ENCODE measurements at regions not wholly inside any gene's neighbourhood (a gene's known extent, or its start where the extent isn't known, plus 50 kb on each side); places are given as distances from the start of the nearest gene placed in this dataset.
"Not testable (repeated sequence)": the region's sequence is repeated elsewhere in the genome, so short reads cannot be mapped to it uniquely, and the experiment has no call there.

- DNase-seq (ENCODE audit: low read depth) = no peak
Measured at GRCh38 chr12:46944771-46945170, 119.0 kb upstream of the SLC38A4 start.

- DNase-seq (ENCODE audit: low read depth) = no peak
Measured at GRCh38 chr12:46945591-46945990, 119.8 kb upstream of the SLC38A4 start.

GRCh38 chr12:46946137-46946536, 120.3 kb upstream of the SLC38A4 start:
- DNase-seq (ENCODE audit: low read depth) = peak; percentile 82

- DNase-seq (ENCODE audit: low read depth) = no peak
Measured at GRCh38 chr12:46948936-46949545, 123.2 kb upstream of the SLC38A4 start.

- no peak for DNase-seq (ENCODE audit: low read depth)
Measured at GRCh38 chr12:46950094-46950493, 124.3 kb upstream of the SLC38A4 start.

GRCh38 chr12:46952880-46953483, 126.4 kb upstream of the PCED1B start:
- no peak for DNase-seq (ENCODE audit: low read depth)

- DNase-seq (ENCODE audit: low read depth) = no peak
Measured at GRCh38 chr12:46956451-46957035, 122.9 kb upstream of the PCED1B start.

- DNase-seq (ENCODE audit: low read depth) = no peak
Measured at GRCh38 chr12:46958053-46958452, 121.4 kb upstream of the PCED1B start.

- DNase-seq (ENCODE audit: low read depth) = no peak
Measured at GRCh38 chr12:46958599-46959290, 120.7 kb upstream of the PCED1B start.

- DNase-seq (ENCODE audit: low read depth) = peak; percentile 99
Measured at GRCh38 chr12:46959502-46959901, 119.9 kb upstream of the PCED1B start.

GRCh38 chr12:46960681-46961080, 118.7 kb upstream of the PCED1B start:
- DNase-seq (ENCODE audit: low read depth) = no peak

GRCh38 chr12:46963191-46963590, 116.2 kb upstream of the PCED1B start:
- DNase-seq (ENCODE audit: low read depth) = no peak

- DNase-seq (ENCODE audit: low read depth) = peak; percentile 95
Measured at GRCh38 chr12:46963977-46964971, 115.1 kb upstream of the PCED1B start.

GRCh38 chr12:46965137-46965536, 114.3 kb upstream of the PCED1B start:
- DNase-seq (ENCODE audit: low read depth) = no peak

GRCh38 chr12:46965880-46966279, 113.5 kb upstream of the PCED1B start:
- DNase-seq (ENCODE audit: low read depth) = no peak

- no peak for DNase-seq (ENCODE audit: low read depth)
Measured at GRCh38 chr12:46970636-46971035, 108.8 kb upstream of the PCED1B start.

GRCh38 chr12:46973937-46974336, 105.5 kb upstream of the PCED1B start:
- not testable (repeated sequence) for DNase-seq (ENCODE audit: low read depth)

GRCh38 chr12:46977871-46978375, 101.5 kb upstream of the PCED1B start:
- no peak for DNase-seq (ENCODE audit: low read depth)

- no peak for DNase-seq (ENCODE audit: low read depth)
Measured at GRCh38 chr12:46981622-46982021, 97.8 kb upstream of the PCED1B start.

GRCh38 chr12:46982629-46983392, 96.6 kb upstream of the PCED1B start:
- DNase-seq (ENCODE audit: low read depth) = no peak

All from LHCN-M2 (cell line).